Stimulated activated CD4-positive, alpha-beta T cell treated with anti-CD3 and anti-CD28 coated beads, TNF-alpha, amount 100 ng/mL, for 1 hour (primary cell): ENCODE measurements at regions not wholly inside any gene's neighbourhood (a gene's known extent, or its start where the extent isn't known, plus 50 kb on each side); places are given as distances from the start of the nearest gene placed in this dataset.

ENCODE experiments used
- DNase-seq, 3 donors: peaks; one replicate each; pipeline ENCODE4 v3.0.0-alpha.2; 2020; ENCODE audit warnings: low read depth in 3 of 3, low spot score in 1 of 3

GRCh38 chr6:87995461-87995860 lies 52.2 kb upstream of the SPACA1 start:
- DNase-seq: no peak

- DNase-seq: no peak
Measured at GRCh38 chr6:87993356-87993755, 54.3 kb upstream of the SPACA1 start.

GRCh38 chr6:87990871-87991270 lies 56.8 kb upstream of the SPACA1 start:
- no peak for DNase-seq

GRCh38 chr6:87982134-87982533 lies 65.5 kb upstream of the SPACA1 start:
- no peak for DNase-seq

GRCh38 chr6:87979737-87980136 lies 67.9 kb upstream of the SPACA1 start:
- DNase-seq: no peak

GRCh38 chr6:87976616-87977015 lies 71.0 kb upstream of the SPACA1 start:
- DNase-seq: no peak

GRCh38 chr6:87975561-87975960 lies 72.1 kb upstream of the SPACA1 start:
- DNase-seq: no peak

GRCh38 chr6:87972279-87972678 lies 75.4 kb upstream of the SPACA1 start:
- DNase-seq: no peak

GRCh38 chr6:87971605-87972262 lies 75.9 kb upstream of the SPACA1 start:
- DNase-seq: no peak

- no peak for DNase-seq
Measured at GRCh38 chr6:87968435-87969278, 79.0 kb upstream of the SPACA1 start.

- no peak for DNase-seq
Measured at GRCh38 chr6:87965806-87966205, 81.8 kb upstream of the SPACA1 start.

GRCh38 chr6:87959083-87959482 lies 88.6 kb upstream of the SPACA1 start:
- DNase-seq: no peak

- no peak for DNase-seq
Measured at GRCh38 chr6:87951751-87952150, 95.9 kb upstream of the SPACA1 start.

GRCh38 chr6:87950614-87951013 lies 97.0 kb upstream of the SPACA1 start:
- DNase-seq: no peak

- no peak for DNase-seq
Measured at GRCh38 chr6:87949194-87949593, 98.4 kb upstream of the SPACA1 start.

GRCh38 chr6:87946669-87947068 lies 101.0 kb upstream of the SPACA1 start:
- DNase-seq: no peak

- DNase-seq: no peak
Measured at GRCh38 chr6:87945966-87946365, 101.7 kb upstream of the SPACA1 start.

- DNase-seq: no peak
Measured at GRCh38 chr6:87945181-87945580, 102.5 kb upstream of the SPACA1 start.

- DNase-seq: no peak
Measured at GRCh38 chr6:87944541-87944954, 103.1 kb upstream of the SPACA1 start.

- DNase-seq: no peak
Measured at GRCh38 chr6:87943191-87943590, 104.5 kb upstream of the SPACA1 start.

- DNase-seq: no peak
Measured at GRCh38 chr6:87941556-87942358, 105.9 kb upstream of the SPACA1 start.

GRCh38 chr6:87939776-87940175 lies 107.9 kb upstream of the SPACA1 start:
- DNase-seq: no peak
